ENCODE measurements at regions not wholly inside any gene's neighbourhood (a gene's known extent, or its start where the extent isn't known, plus 50 kb on each side); places are given as distances from the start of the nearest gene placed in this dataset.

- Histone ChIP-seq H3K79me2 (ENCODE audit: control insufficient read depth, insufficient read depth, low read length) (no peaks in the 10 kb centered on the region), H3K4me3 (no peak overlapping the region)
- no peak for ATAC-seq
Measured at GRCh38 chr18:54089749-54090459, 134.6 kb downstream of the MBD2 start.

GRCh38 chr18:54086863-54087262 lies 137.6 kb downstream of the MBD2 start:
- Histone ChIP-seq H3K79me2 (ENCODE audit: control insufficient read depth, insufficient read depth, low read length) (no peaks in the 10 kb centered on the region), H3K36me3 (ENCODE audit: control insufficient read depth, insufficient read depth, low read length) (no peaks in the 10 kb centered on the region), H3K4me3 (no peak overlapping the region), H3K4me1 (replicated peaks in 1 of 2; ENCODE audit: control insufficient read depth in 2 of 2, insufficient read depth in 2 of 2, low read length in 2 of 2) (no peaks in the 10 kb centered on the region), H3K9me3 (replicated peaks; ENCODE audit: control insufficient read depth, insufficient read depth, low read depth, low read length) (no peaks in the 10 kb centered on the region), H4K20me1 (replicated peaks; ENCODE audit: control insufficient read depth, insufficient read depth, low read length) (no peaks in the 10 kb centered on the region), H2AFZ (ENCODE audit: low read depth, low read length) (no peak overlapping the region), H3K27me3 (ENCODE audit: control insufficient read depth in 2 of 2, insufficient read depth in 2 of 2, low read length in 2 of 2) (no peaks in the 10 kb centered on the region), H3K4me2 (ENCODE audit: insufficient read depth, low read length) (no peak overlapping the region), H3K27ac (ENCODE audit: extremely low read depth, low read depth, low read length) (no peak overlapping the region), H3K9me1 (ENCODE audit: control insufficient read depth, insufficient read depth, low read length) (no peaks in the 10 kb centered on the region), H3K9ac (ENCODE audit: insufficient read depth in 1 of 2, low read depth in 2 of 2, low read length in 2 of 2) (no peak overlapping the region)
- DNase-seq (ENCODE audit: extremely low read depth in 1 of 4, low spot score in 3 of 4) (no peak), FAIRE-seq (no peak), ATAC-seq (no peak)
- TF ChIP-seq SMC3 (conservative IDR thresholded peaks at IDR 0.05; ENCODE audit: insufficient read depth, low read depth, low read length), result no peak
- TF ChIP-seq ZNF764 (CRISPR knock-in tag; IDR thresholded peaks at IDR 0.05; ENCODE audit: low read depth), result no peak
- no peak for TF ChIP-seq SIN3A (IDR thresholded peaks at IDR 0.05; ENCODE audit: borderline replicate concordance in 2 of 2, control insufficient read depth in 1 of 2, low read depth in 2 of 2, low read length in 2 of 2)
- no peak for TF ChIP-seq THRB (CRISPR knock-in tag; conservative IDR thresholded peaks at IDR 0.05)
- TF ChIP-seq MYBL2 (IDR thresholded peaks at IDR 0.05; ENCODE audit: low read depth), result no peak
- TF ChIP-seq MYBL2 (CRISPR knock-in tag; IDR thresholded peaks at IDR 0.05; ENCODE audit: borderline replicate concordance), result no peak
- TF ChIP-seq THAP12 (CRISPR knock-in tag; IDR thresholded peaks at IDR 0.05), result no peak
- TF ChIP-seq ARHGAP35 (IDR thresholded peaks at IDR 0.05; ENCODE audit: partially characterized antibody), result no peak
- in situ Hi-C loops (cut with MboI) (no loop called here), intact Hi-C loops (cut with micrococcal nuclease) (no loop called here)
- no TSS peak for BruUV-seq (replicated peaks)
- CTCF ChIA-PET (ENCODE audit: low intra/inter-chr PET ratio), result no interaction called here
- POLR2A ChIA-PET, result no interaction called here
- WGBS (ENCODE audit: insufficient coverage, low coverage, missing lambda C conversion rate), result 0% methylated on average over 3 of the region's 3 CpGs

More at GRCh38 chr18:54089749-54090459, 134.6 kb downstream of the MBD2 start:
- H3K27ac ChIP-seq (ENCODE audit: extremely low read depth, low read depth, low read length), result no peak overlapping the region
- ChIA-PET POLR2A (no interaction called here), CTCF (ENCODE audit: low intra/inter-chr PET ratio) (no interaction called here)
- H4K20me1 ChIP-seq (replicated peaks; ENCODE audit: control insufficient read depth, insufficient read depth, low read length), result no peaks in the 10 kb centered on the region
- BruUV-seq (replicated peaks), result no TSS peak
- TF ChIP-seq FUS (optimal IDR thresholded peaks at IDR 0.05; ENCODE audit: low read depth, low read length) (no peak), RAD21 (CRISPR knock-in tag; conservative IDR thresholded peaks at IDR 0.05 in 1 of 2, IDR thresholded peaks at IDR 0.05 in 1 of 2) (no peak), TAF7 (tag; IDR thresholded peaks at IDR 0.05) (no peak), CXXC5 (CRISPR knock-in tag; IDR thresholded peaks at IDR 0.05) (no peak), CSDE1 (IDR thresholded peaks at IDR 0.05) (no peak), NCOA1 (IDR thresholded peaks at IDR 0.05; ENCODE audit: low read depth) (no peak)
- no peaks in the 10 kb centered on the region for H3K36me3 ChIP-seq (ENCODE audit: control insufficient read depth, insufficient read depth, low read length)
- no peak overlapping the region for H3K9ac ChIP-seq (ENCODE audit: insufficient read depth in 1 of 2, low read depth in 2 of 2, low read length in 2 of 2)
- no peaks in the 10 kb centered on the region for H3K9me1 ChIP-seq (ENCODE audit: control insufficient read depth, insufficient read depth, low read length)
- intact Hi-C loops (cut with micrococcal nuclease) (no loop called here), in situ Hi-C loops (cut with MboI) (no loop called here)
- no peak overlapping the region for H3K4me2 ChIP-seq (ENCODE audit: insufficient read depth, low read length)
- no peak overlapping the region for H2AFZ ChIP-seq (ENCODE audit: low read depth, low read length)
- FAIRE-seq, result no peak
- no peak for DNase-seq (ENCODE audit: extremely low read depth in 1 of 4, low spot score in 3 of 4)
- H3K27me3 ChIP-seq (ENCODE audit: control insufficient read depth in 2 of 2, insufficient read depth in 2 of 2, low read length in 2 of 2), result no peaks in the 10 kb centered on the region
- no peaks in the 10 kb centered on the region for H3K9me3 ChIP-seq (replicated peaks; ENCODE audit: control insufficient read depth, insufficient read depth, low read depth, low read length)
- WGBS (ENCODE audit: insufficient coverage, low coverage, missing lambda C conversion rate), result 0% methylated on average over 2 of the region's 2 CpGs
- H3K4me1 ChIP-seq (replicated peaks in 1 of 2; ENCODE audit: control insufficient read depth in 2 of 2, insufficient read depth in 2 of 2, low read length in 2 of 2), result no peaks in the 10 kb centered on the region

Data from K562 (cell line).